ENCODE measurements at regions not wholly inside any gene's neighbourhood (a gene's known extent, or its start where the extent isn't known, plus 50 kb on each side); places are given as distances from the start of the nearest gene placed in this dataset.
A peak's percentile ranks its signal among the peaks of the same experiment; 100 is the strongest.

GRCh38 chr9:87140605-87141109, 193.4 kb upstream of the GAS1 start:
- Histone ChIP-seq H3K4me3 (no peak overlapping the region), H3K27ac (no peak overlapping the region), H3K9me3 (no peaks in the 10 kb centered on the region), H3K36me3 (no peaks in the 10 kb centered on the region), H3K27me3 (no peaks in the 10 kb centered on the region), H3K4me1 (no peaks in the 10 kb centered on the region)
- intact Hi-C loops (cut with DNase I; ENCODE audit: low total_unique reads): no loop called here
- no peak for TF ChIP-seq POLR2A (IDR thresholded peaks at IDR 0.05)
- DNase-seq: no peak

- intact Hi-C loops (cut with DNase I; ENCODE audit: low total_unique reads): no loop called here
- TF ChIP-seq POLR2A (IDR thresholded peaks at IDR 0.05) (no peak), CTCF (IDR thresholded peaks at IDR 0.05) (no peak)
- H3K27ac ChIP-seq: no peak overlapping the region
These were observed 193.8 kb upstream of the GAS1 start for GRCh38 chr9:87141124-87141523.

GRCh38 chr9:87146933-87147332, 199.6 kb upstream of the GAS1 start:
- H3K4me3 ChIP-seq: no peak overlapping the region
- intact Hi-C loops (cut with DNase I; ENCODE audit: low total_unique reads): no loop called here
- no peak overlapping the region for H3K27ac ChIP-seq
- no peaks in the 10 kb centered on the region for H3K36me3 ChIP-seq
- no peaks in the 10 kb centered on the region for H3K9me3 ChIP-seq
- TF ChIP-seq CTCF (IDR thresholded peaks at IDR 0.05) (no peak), POLR2A (IDR thresholded peaks at IDR 0.05) (no peak)
- DNase-seq: no peak
- no peaks in the 10 kb centered on the region for H3K4me1 ChIP-seq
- no peaks in the 10 kb centered on the region for H3K27me3 ChIP-seq

More at GRCh38 chr9:87141124-87141523, 193.8 kb upstream of the GAS1 start:
- H3K9me3 ChIP-seq: no peaks in the 10 kb centered on the region
- no peaks in the 10 kb centered on the region for H3K36me3 ChIP-seq
- no peak overlapping the region for H3K4me3 ChIP-seq
- H3K4me1 ChIP-seq: no peaks in the 10 kb centered on the region
- H3K27me3 ChIP-seq: no peaks in the 10 kb centered on the region
- no peak for DNase-seq

GRCh38 chr9:87147839-87148238, 200.5 kb upstream of the GAS1 start:
- intact Hi-C loops (cut with DNase I; ENCODE audit: low total_unique reads): no loop called here
- Histone ChIP-seq H3K4me1 (no peaks in the 10 kb centered on the region), H3K9me3 (no peaks in the 10 kb centered on the region), H3K36me3 (no peaks in the 10 kb centered on the region), H3K4me3 (peak overlapping the region in 1 of 2 donors; percentile 35), H3K27me3 (no peaks in the 10 kb centered on the region), H3K27ac (peak overlapping the region; percentile 90)
- TF ChIP-seq POLR2A (IDR thresholded peaks at IDR 0.05) (no peak), CTCF (IDR thresholded peaks at IDR 0.05) (no peak)
- no peak for DNase-seq

- no peaks in the 10 kb centered on the region for H3K27me3 ChIP-seq
- intact Hi-C loops (cut with DNase I; ENCODE audit: low total_unique reads): no loop called here
- TF ChIP-seq CTCF (IDR thresholded peaks at IDR 0.05) (peak in 3 of 4 experiments; percentile 6 to 27 (median 23)), POLR2A (IDR thresholded peaks at IDR 0.05) (peak in 1 of 2 donors; percentile 13)
- DNase-seq: peak; percentile 83 to 86
- H3K4me1 ChIP-seq: no peaks in the 10 kb centered on the region
- H3K27ac ChIP-seq: peak overlapping the region; percentile 90
- H3K9me3 ChIP-seq: no peaks in the 10 kb centered on the region
- H3K4me3 ChIP-seq: peak overlapping the region; percentile 31 to 35
- H3K36me3 ChIP-seq: no peaks in the 10 kb centered on the region
These were observed 201.2 kb upstream of the GAS1 start for GRCh38 chr9:87148331-87149104.
